HepG2 (cell line): ENCODE measurements at regions not wholly inside any gene's neighbourhood (a gene's known extent, or its start where the extent isn't known, plus 50 kb on each side); places are given as distances from the start of the nearest gene placed in this dataset.

Experiments
- ATAC-seq: fragments of 200-7000 bp; cut with Tn5 transposase; 3 replicates; pipeline ENCODE4 v1.9.1; 2020; ENCODE audit warnings: mild to moderate bottlenecking, moderate library complexity
- BruUV-seq: library from RNA; stranded (reverse); fragments of 400-500 nt; replicated peaks from 2 replicates; lab custom pipeline; 2021; lab: Mats Ljungman, UMichigan
- CTCF ChIA-PET: fragments of 300-600 bp; formaldehyde crosslinking; extraction: SDS; loops from one replicate; lab custom pipeline; 2021; ENCODE audit warnings: low total read pairs, inconsistent platforms, low intra/inter-chr PET ratio; lab: Yijun Ruan, JAX
- POLR2A ChIA-PET: fragments of 350-600 bp; sonication (Branson Sonifier 250); formaldehyde crosslinking; loops from one replicate; lab custom pipeline; 2020; ENCODE audit warnings: antibody characterized with exemption, inconsistent platforms; lab: Yijun Ruan, JAX
- DNase-seq: peaks from one replicate; pipeline ENCODE4 v3.0.0-alpha.2; 2015; ENCODE audit warnings: low spot score
- FAIRE-seq: peaks from 3 replicates; lab custom pipeline; 2011; peaks lifted over from hg19 to GRCh38; lab: Jason Lieb, UNC
- H2AFZ ChIP-seq: one replicate; pipeline ENCODE4 v1.6.1; 2011; ENCODE audit warnings: low read length, inconsistent platforms
- H3K27ac ChIP-seq: fragments of 300-600 bp; 3 replicates; pipeline ENCODE4 v1.8.0; 2011; ENCODE audit warnings: mixed run types, mild to moderate bottlenecking, mixed read lengths, low read length, inconsistent platforms; ENCODE audit not compliant: insufficient read depth; ENCODE audit errors: extremely low read length
- H3K27me3 ChIP-seq, 2 experiments: fragments of 200-600 bp in 1 of 2; 2 replicates in 1 of 2; 3 replicates in 1 of 2; pipeline versions ENCODE4 v1.6.0 to v1.8.0; 2011; ENCODE audit warnings: low read length in 2 of 2, mild to moderate bottlenecking in 2 of 2, moderate library complexity in 2 of 2, inconsistent platforms in 1 of 2; ENCODE audit not compliant: insufficient read depth in 2 of 2, control insufficient read depth in 1 of 2
- H3K36me3 ChIP-seq, 2 experiments: fragments of 200-600 bp in 1 of 2; replicated peaks in 1 of 2; 2 replicates in 1 of 2; 3 replicates in 1 of 2; pipeline versions ENCODE4 v1.5.1 to v1.8.0; 2011; ENCODE audit warnings: low read length in 2 of 2, inconsistent platforms in 1 of 2; ENCODE audit not compliant: insufficient read depth in 2 of 2, control insufficient read depth in 1 of 2
- H3K4me1 ChIP-seq: 2 replicates; pipeline ENCODE4 v1.5.1; 2012; ENCODE audit warnings: low read length, inconsistent platforms; ENCODE audit not compliant: insufficient read depth
- H3K4me2 ChIP-seq: 2 replicates; pipeline ENCODE4 v1.6.0; 2011; ENCODE audit warnings: low read depth, low read length, inconsistent platforms
- H3K4me3 ChIP-seq, 3 experiments: fragments of 200-600 bp in 1 of 3; sonication (generic), shearing (Covaris generic) in 1 of 3; replicated peaks in 1 of 3; 2 replicates each; pipeline ENCODE4 v1.5.1; 2011 to 2016; ENCODE audit warnings: low read length in 3 of 3, inconsistent platforms in 2 of 3, low read depth in 2 of 3, mild to moderate bottlenecking in 2 of 3, control low read depth in 1 of 3, mixed read lengths in 1 of 3; ENCODE audit not compliant: insufficient read depth in 1 of 3
- H3K79me2 ChIP-seq: one replicate; pipeline ENCODE4 v1.6.1; 2011; ENCODE audit warnings: low read length, inconsistent platforms; ENCODE audit not compliant: insufficient read depth
- H3K9ac ChIP-seq: 2 replicates; pipeline ENCODE4 v1.6.0; 2011; ENCODE audit warnings: mild to moderate bottlenecking, low read depth, low read length, inconsistent platforms; ENCODE audit not compliant: insufficient read depth
- H3K9me3 ChIP-seq: 2 replicates; pipeline ENCODE4 v1.5.1; 2012; ENCODE audit warnings: mild to moderate bottlenecking, low read length
- H4K20me1 ChIP-seq: 2 replicates; pipeline ENCODE4 v1.6.0; 2011; ENCODE audit warnings: inconsistent platforms, mild to moderate bottlenecking, low read length, moderate library complexity; ENCODE audit not compliant: insufficient read depth
- HMGXB3 ChIP-seq: sonication (generic); formaldehyde crosslinking; IDR thresholded peaks from 2 replicates; pipeline ENCODE4 v1.4.0; 2020; ENCODE audit warnings: missing genetic modification reagents, borderline replicate concordance
- ISX ChIP-seq: sonication (generic); formaldehyde crosslinking; conservative IDR thresholded peaks from 2 replicates; pipeline ENCODE4 v1.5.0; 2020; ENCODE audit warnings: missing genetic modification reagents
- KAT2B ChIP-seq: fragments of 150-350 bp; IDR thresholded peaks from 2 replicates; pipeline ENCODE4 v1.6.1; 2014; ENCODE audit warnings: low read depth, low read length, borderline replicate concordance
- NAIF1 ChIP-seq: sonication (generic); formaldehyde crosslinking; IDR thresholded peaks from 2 replicates; pipeline ENCODE4 v1.5.0; 2020; ENCODE audit warnings: mild to moderate bottlenecking, missing genetic modification reagents, borderline replicate concordance
- NR2F6 ChIP-seq, 2 experiments: IDR thresholded peaks; 2 replicates each; pipeline ENCODE4 v1.6.1; 2016; ENCODE audit warnings: antibody characterized with exemption in 1 of 2, mild to moderate bottlenecking in 1 of 2
- RFXAP ChIP-seq: sonication (generic); formaldehyde crosslinking; IDR thresholded peaks from 2 replicates; pipeline ENCODE4 v1.4.0; 2020; ENCODE audit warnings: missing genetic modification reagents, borderline replicate concordance
- SMYD3 ChIP-seq: sonication (generic); formaldehyde crosslinking; IDR thresholded peaks from 2 replicates; pipeline ENCODE4 v1.8.1; 2023; ENCODE audit warnings: mild to moderate bottlenecking, missing genetic modification reagents
- TFDP1 ChIP-seq: IDR thresholded peaks from 2 replicates; pipeline ENCODE4 v1.6.1; 2016; ENCODE audit warnings: missing compliant biosample characterization, missing genetic modification reagents, borderline replicate concordance
- ZFP36 ChIP-seq: fragments of 150-350 bp; IDR thresholded peaks from 2 replicates; pipeline ENCODE4 v1.6.1; 2018; ENCODE audit warnings: borderline replicate concordance, low read length, low read depth; ENCODE audit not compliant: partially characterized antibody
- ZNF558 ChIP-seq: sonication (generic); formaldehyde crosslinking; IDR thresholded peaks from 2 replicates; pipeline ENCODE4 v1.9.0; 2022; ENCODE audit warnings: mild to moderate bottlenecking, missing genetic modification reagents, borderline replicate concordance
- ZNF569 ChIP-seq: sonication (generic); formaldehyde crosslinking; IDR thresholded peaks from 2 replicates; pipeline ENCODE4 v1.5.0; 2020; ENCODE audit warnings: mild to moderate bottlenecking, missing genetic modification reagents, moderate library complexity, borderline replicate concordance
- ZSCAN12 ChIP-seq: sonication (generic); formaldehyde crosslinking; IDR thresholded peaks from 2 replicates; pipeline ENCODE4 v1.9.0; 2021; ENCODE audit warnings: mild to moderate bottlenecking, missing genetic modification reagents
- WGBS: methylation state at CpG from one replicate; pipeline ENCODE4 v1.1.6; 2017; ENCODE audit warnings: low lambda C conversion rate; 5-methylcytosine and 5-hydroxymethylcytosine counted together
- in situ Hi-C: cut with HindIII; loops from 2 replicates; pipeline ENCODE4 v1.10.0; 2017; ENCODE audit warnings: low pct_unique_long_range_greater_than_20kb; ENCODE audit not compliant: extremely low pct_ligation_motif_present
- intact Hi-C: fragments of 100-400 bp; cut with micrococcal nuclease; formaldehyde crosslinking; loops from one replicate; pipeline ENCODE4 v1.10.0; 2022; ENCODE audit not compliant: unreplicated experiment
- TF ChIP-seq, protein P1 (sequence below): IDR thresholded peaks from 2 replicates; pipeline ENCODE4 v1.6.1; 2012; ENCODE audit warnings: low read length, improper control_type of control experiment
- TF ChIP-seq, protein P2 (sequence below): sonication (generic); formaldehyde crosslinking; IDR thresholded peaks from 2 replicates; pipeline ENCODE4 v1.8.1; 2023; ENCODE audit warnings: missing genetic modification reagents, inconsistent platforms, borderline replicate concordance

DNA sequence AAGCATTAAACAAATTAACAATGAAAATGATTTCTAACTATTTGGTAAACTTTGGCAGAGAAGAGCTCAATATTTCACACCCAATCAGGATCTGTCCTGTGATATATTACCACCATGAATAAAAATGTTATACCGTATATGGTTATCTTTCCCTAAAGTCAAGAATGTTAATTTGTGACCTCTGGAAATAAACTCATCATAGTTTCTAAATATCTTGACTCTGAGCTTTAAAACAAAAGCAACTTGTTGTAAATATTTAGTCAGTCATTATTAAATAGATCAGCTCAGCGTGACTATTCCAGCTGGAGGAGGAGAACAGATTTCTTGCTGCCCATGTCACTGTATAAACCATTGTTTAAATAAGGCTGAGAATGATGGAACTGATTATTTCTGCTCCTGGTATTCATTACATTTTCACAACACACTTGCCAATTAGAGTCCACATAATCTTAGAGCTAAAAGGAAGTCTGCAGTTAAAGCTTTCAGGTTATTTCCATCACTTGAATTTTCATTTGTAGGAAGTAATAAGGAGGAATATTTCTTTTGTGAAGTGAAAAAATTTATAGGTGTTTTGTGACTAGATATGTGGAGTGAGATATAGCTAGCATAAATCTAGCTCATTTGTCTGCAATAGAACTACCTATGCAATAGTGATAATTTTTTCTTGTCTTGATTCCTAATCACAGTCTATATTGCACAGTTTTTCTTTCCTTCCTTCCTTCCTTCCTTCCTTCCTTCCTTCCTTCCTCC lies 106.5 kb upstream of the P2RY1 start:
- H3K36me3 ChIP-seq: no peaks in the 10 kb centered on the region
- no peaks in the 10 kb centered on the region for H3K9me3 ChIP-seq
- DNase-seq: no peak
- POLR2A ChIA-PET: no interaction called here
- no peak for ATAC-seq
- no peak overlapping the region for H3K4me2 ChIP-seq
- H2AFZ ChIP-seq: no peak overlapping the region
- H3K27me3 ChIP-seq: no peaks in the 10 kb centered on the region
- H3K4me3 ChIP-seq: no peak overlapping the region
- no TSS peak for BruUV-seq
- FAIRE-seq: no peak
- CTCF ChIA-PET: no interaction called here
- H3K9ac ChIP-seq: no peak overlapping the region
- no peaks in the 10 kb centered on the region for H3K4me1 ChIP-seq
- H3K27ac ChIP-seq: no peak overlapping the region
- no peaks in the 10 kb centered on the region for H3K79me2 ChIP-seq
- in situ Hi-C loops: no loop called here
- 4% methylated on average over 2 of the region's 2 CpGs for WGBS
- no peaks in the 10 kb centered on the region for H4K20me1 ChIP-seq
- intact Hi-C loops: no loop called here
- TF ChIP-seq ZNF558 (no peak), ZNF569 (CRISPR knock-in tag) (no peak), SMYD3 (CRISPR knock-in tag) (no peak), RFXAP (no peak), ZFP36 (no peak), KAT2B (no peak), ZSCAN12 (no peak), NAIF1 (no peak), HMGXB3 (no peak), TFDP1 (no peak), NR2F6 (IDR thresholded peaks at IDR 0.05) (no peak), NR2F6 (CRISPR knock-in tag; IDR thresholded peaks at IDR 0.05) (no peak), ISX (CRISPR knock-in tag) (no peak)
- TF ChIP-seq, protein P1, sequence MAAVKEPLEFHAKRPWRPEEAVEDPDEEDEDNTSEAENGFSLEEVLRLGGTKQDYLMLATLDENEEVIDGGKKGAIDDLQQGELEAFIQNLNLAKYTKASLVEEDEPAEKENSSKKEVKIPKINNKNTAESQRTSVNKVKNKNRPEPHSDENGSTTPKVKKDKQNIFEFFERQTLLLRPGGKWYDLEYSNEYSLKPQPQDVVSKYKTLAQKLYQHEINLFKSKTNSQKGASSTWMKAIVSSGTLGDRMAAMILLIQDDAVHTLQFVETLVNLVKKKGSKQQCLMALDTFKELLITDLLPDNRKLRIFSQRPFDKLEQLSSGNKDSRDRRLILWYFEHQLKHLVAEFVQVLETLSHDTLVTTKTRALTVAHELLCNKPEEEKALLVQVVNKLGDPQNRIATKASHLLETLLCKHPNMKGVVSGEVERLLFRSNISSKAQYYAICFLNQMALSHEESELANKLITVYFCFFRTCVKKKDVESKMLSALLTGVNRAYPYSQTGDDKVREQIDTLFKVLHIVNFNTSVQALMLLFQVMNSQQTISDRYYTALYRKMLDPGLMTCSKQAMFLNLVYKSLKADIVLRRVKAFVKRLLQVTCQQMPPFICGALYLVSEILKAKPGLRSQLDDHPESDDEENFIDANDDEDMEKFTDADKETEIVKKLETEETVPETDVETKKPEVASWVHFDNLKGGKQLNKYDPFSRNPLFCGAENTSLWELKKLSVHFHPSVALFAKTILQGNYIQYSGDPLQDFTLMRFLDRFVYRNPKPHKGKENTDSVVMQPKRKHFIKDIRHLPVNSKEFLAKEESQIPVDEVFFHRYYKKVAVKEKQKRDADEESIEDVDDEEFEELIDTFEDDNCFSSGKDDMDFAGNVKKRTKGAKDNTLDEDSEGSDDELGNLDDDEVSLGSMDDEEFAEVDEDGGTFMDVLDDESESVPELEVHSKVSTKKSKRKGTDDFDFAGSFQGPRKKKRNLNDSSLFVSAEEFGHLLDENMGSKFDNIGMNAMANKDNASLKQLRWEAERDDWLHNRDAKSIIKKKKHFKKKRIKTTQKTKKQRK: no peak
- TF ChIP-seq, protein P2, sequence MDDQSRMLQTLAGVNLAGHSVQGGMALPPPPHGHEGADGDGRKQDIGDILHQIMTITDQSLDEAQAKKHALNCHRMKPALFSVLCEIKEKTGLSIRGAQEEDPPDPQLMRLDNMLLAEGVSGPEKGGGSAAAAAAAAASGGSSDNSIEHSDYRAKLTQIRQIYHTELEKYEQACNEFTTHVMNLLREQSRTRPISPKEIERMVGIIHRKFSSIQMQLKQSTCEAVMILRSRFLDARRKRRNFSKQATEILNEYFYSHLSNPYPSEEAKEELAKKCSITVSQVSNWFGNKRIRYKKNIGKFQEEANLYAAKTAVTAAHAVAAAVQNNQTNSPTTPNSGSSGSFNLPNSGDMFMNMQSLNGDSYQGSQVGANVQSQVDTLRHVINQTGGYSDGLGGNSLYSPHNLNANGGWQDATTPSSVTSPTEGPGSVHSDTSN (CRISPR knock-in tag): no peak
